ENCODE measurements at regions not wholly inside any gene's neighbourhood (a gene's known extent, or its start where the extent isn't known, plus 50 kb on each side); places are given as distances from the start of the nearest gene placed in this dataset.

GRCh38 chr12:105464406-105464805, 133.9 kb downstream of the C12orf75 start:
- TF ChIP-seq, protein P1, sequence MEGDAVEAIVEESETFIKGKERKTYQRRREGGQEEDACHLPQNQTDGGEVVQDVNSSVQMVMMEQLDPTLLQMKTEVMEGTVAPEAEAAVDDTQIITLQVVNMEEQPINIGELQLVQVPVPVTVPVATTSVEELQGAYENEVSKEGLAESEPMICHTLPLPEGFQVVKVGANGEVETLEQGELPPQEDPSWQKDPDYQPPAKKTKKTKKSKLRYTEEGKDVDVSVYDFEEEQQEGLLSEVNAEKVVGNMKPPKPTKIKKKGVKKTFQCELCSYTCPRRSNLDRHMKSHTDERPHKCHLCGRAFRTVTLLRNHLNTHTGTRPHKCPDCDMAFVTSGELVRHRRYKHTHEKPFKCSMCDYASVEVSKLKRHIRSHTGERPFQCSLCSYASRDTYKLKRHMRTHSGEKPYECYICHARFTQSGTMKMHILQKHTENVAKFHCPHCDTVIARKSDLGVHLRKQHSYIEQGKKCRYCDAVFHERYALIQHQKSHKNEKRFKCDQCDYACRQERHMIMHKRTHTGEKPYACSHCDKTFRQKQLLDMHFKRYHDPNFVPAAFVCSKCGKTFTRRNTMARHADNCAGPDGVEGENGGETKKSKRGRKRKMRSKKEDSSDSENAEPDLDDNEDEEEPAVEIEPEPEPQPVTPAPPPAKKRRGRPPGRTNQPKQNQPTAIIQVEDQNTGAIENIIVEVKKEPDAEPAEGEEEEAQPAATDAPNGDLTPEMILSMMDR (CRISPR knock-in tag; IDR thresholded peaks at IDR 0.05) = no peak
- TF ChIP-seq POLR2A (IDR thresholded peaks at IDR 0.05; ENCODE audit: insufficient read depth in 1 of 2, low read depth in 2 of 2, low read length in 2 of 2) (no peak), REST (IDR thresholded peaks at IDR 0.05; ENCODE audit: borderline replicate concordance in 1 of 2, low read depth in 1 of 2, low read length in 2 of 2) (no peak), TAF1 (CRISPR knock-in tag; IDR thresholded peaks at IDR 0.05) (no peak), KDM4B (CRISPR knock-in tag; IDR thresholded peaks at IDR 0.05) (no peak), KIAA2018 (CRISPR knock-in tag; IDR thresholded peaks at IDR 0.05; ENCODE audit: borderline replicate concordance) (no peak), KDM1A (CRISPR knock-in tag; IDR thresholded peaks at IDR 0.05) (no peak), ZNF646 (CRISPR knock-in tag; IDR thresholded peaks at IDR 0.05) (no peak), RFX5 (IDR thresholded peaks at IDR 0.05; ENCODE audit: low read depth, low read length) (no peak), ZNF382 (CRISPR knock-in tag; IDR thresholded peaks at IDR 0.05; ENCODE audit: borderline replicate concordance) (no peak), NAIF1 (CRISPR knock-in tag; IDR thresholded peaks at IDR 0.05; ENCODE audit: borderline replicate concordance) (no peak), ZMYM3 (CRISPR knock-in tag; IDR thresholded peaks at IDR 0.05) (no peak)
- TF ChIP-seq, protein P2, sequence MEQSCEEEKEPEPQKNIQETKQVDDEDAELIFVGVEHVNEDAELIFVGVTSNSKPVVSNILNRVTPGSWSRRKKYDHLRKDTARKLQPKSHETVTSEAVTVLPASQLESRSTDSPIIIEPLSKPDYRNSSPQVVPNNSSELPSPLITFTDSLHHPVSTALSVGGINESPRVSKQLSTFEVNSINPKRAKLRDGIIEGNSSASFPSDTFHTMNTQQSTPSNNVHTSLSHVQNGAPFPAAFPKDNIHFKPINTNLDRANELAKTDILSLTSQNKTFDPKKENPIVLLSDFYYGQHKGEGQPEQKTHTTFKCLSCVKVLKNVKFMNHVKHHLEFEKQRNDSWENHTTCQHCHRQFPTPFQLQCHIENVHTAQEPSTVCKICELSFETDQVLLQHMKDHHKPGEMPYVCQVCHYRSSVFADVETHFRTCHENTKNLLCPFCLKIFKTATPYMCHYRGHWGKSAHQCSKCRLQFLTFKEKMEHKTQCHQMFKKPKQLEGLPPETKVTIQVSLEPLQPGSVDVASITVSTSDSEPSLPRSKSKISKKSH (CRISPR knock-in tag; IDR thresholded peaks at IDR 0.05; ENCODE audit: borderline replicate concordance) = no peak
